GM23338 (cell line): ENCODE measurements at regions not wholly inside any gene's neighbourhood (a gene's known extent, or its start where the extent isn't known, plus 50 kb on each side); places are given as distances from the start of the nearest gene placed in this dataset.

ENCODE experiments used
- CREB1 ChIP-seq: fragments of 250-450 bp; sonication (Bioruptor Pico); IDR thresholded peaks from 2 replicates; pipeline ENCODE4 v1.5.0; 2020; ENCODE audit warnings: low read depth, mild to moderate bottlenecking, moderate library complexity
- EZH2 ChIP-seq: fragments of 200-600 bp; sonication (generic); IDR thresholded peaks from one replicate; pipeline ENCODE4 v1.8.0; 2017; ENCODE audit warnings: antibody characterized with exemption, mild to moderate bottlenecking, low read depth; ENCODE audit not compliant: unreplicated experiment
- EZH2phosphoT487 ChIP-seq: fragments of 200-600 bp; sonication (generic); IDR thresholded peaks from one replicate; pipeline ENCODE4 v1.8.1; 2018; ENCODE audit warnings: antibody characterized with exemption; ENCODE audit not compliant: unreplicated experiment
- JUNB ChIP-seq: IDR thresholded peaks from one replicate; pipeline ENCODE4 v1.6.1; 2016; ENCODE audit warnings: antibody characterized with exemption; ENCODE audit not compliant: unreplicated experiment
- NANOG ChIP-seq: IDR thresholded peaks from 2 replicates; pipeline ENCODE4 v1.6.1; 2016; ENCODE audit warnings: antibody characterized with exemption, borderline replicate concordance
- POLR2AphosphoS5 ChIP-seq: IDR thresholded peaks from 2 replicates; pipeline ENCODE4 v1.6.1; 2016; ENCODE audit warnings: antibody characterized with exemption, low read depth
- STAT1 ChIP-seq: IDR thresholded peaks from one replicate; pipeline ENCODE4 v1.6.1; 2016; ENCODE audit warnings: antibody characterized with exemption; ENCODE audit not compliant: unreplicated experiment
- ZNF114 ChIP-seq: fragments of 250-450 bp; sonication (Bioruptor Pico); IDR thresholded peaks from 2 replicates; pipeline ENCODE4 v1.5.0; 2020; ENCODE audit warnings: mild to moderate bottlenecking, moderate library complexity
- ZNF331 ChIP-seq: fragments of 250-450 bp; sonication (Bioruptor Pico); IDR thresholded peaks from 2 replicates; pipeline ENCODE4 v1.5.0; 2020; ENCODE audit warnings: low read depth, mild to moderate bottlenecking, moderate library complexity
- TF ChIP-seq, protein P1 (sequence below), 2 experiments: fragments of 200-600 bp in 1 of 2; sonication (generic) in 1 of 2; conservative IDR thresholded peaks; 2 replicates each; pipeline versions ENCODE4 v1.5.1 to v1.6.1; 2016 to 2017; ENCODE audit warnings: antibody characterized with exemption in 2 of 2, low read depth in 2 of 2, mild to moderate bottlenecking in 2 of 2, moderate library complexity in 1 of 2
- TF ChIP-seq, protein P2 (sequence below): IDR thresholded peaks from one replicate; pipeline ENCODE4 v1.6.1; 2018; ENCODE audit warnings: antibody characterized with exemption; ENCODE audit not compliant: unreplicated experiment
- TF ChIP-seq, protein P3 (sequence below): IDR thresholded peaks from 2 replicates; pipeline ENCODE4 v1.6.1; 2016; ENCODE audit warnings: antibody characterized with exemption
- TF ChIP-seq, protein P4 (sequence below): fragments of 250-450 bp; sonication (Bioruptor Pico); IDR thresholded peaks from 2 replicates; pipeline ENCODE4 v1.5.0; 2020; ENCODE audit warnings: mild to moderate bottlenecking, moderate library complexity

DNA sequence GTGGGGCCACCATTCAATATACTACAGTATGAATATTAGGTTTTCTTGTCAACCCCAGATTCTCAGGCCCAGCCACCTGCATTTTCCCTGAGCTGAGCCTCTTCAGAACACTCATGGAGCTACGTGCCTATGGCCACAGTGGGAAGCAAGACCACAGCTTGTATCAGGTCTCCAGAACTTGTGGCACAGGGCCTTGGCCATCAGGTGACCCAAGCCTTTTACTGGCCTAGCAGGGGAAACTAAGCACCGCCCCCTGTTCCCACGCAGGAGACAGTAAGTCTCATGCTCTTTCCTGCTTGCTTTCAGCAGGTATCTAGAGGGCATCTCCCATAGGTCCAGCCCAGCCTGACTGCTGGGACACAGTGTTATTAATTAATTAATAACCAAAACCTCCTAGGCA is 138.4 kb upstream of the MAMLD1 start:
- TF ChIP-seq, protein P1, sequence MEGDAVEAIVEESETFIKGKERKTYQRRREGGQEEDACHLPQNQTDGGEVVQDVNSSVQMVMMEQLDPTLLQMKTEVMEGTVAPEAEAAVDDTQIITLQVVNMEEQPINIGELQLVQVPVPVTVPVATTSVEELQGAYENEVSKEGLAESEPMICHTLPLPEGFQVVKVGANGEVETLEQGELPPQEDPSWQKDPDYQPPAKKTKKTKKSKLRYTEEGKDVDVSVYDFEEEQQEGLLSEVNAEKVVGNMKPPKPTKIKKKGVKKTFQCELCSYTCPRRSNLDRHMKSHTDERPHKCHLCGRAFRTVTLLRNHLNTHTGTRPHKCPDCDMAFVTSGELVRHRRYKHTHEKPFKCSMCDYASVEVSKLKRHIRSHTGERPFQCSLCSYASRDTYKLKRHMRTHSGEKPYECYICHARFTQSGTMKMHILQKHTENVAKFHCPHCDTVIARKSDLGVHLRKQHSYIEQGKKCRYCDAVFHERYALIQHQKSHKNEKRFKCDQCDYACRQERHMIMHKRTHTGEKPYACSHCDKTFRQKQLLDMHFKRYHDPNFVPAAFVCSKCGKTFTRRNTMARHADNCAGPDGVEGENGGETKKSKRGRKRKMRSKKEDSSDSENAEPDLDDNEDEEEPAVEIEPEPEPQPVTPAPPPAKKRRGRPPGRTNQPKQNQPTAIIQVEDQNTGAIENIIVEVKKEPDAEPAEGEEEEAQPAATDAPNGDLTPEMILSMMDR (conservative IDR thresholded peaks at IDR 0.05; ENCODE audit: low read depth in 2 of 2) = no peak
- TF ChIP-seq, protein P2, sequence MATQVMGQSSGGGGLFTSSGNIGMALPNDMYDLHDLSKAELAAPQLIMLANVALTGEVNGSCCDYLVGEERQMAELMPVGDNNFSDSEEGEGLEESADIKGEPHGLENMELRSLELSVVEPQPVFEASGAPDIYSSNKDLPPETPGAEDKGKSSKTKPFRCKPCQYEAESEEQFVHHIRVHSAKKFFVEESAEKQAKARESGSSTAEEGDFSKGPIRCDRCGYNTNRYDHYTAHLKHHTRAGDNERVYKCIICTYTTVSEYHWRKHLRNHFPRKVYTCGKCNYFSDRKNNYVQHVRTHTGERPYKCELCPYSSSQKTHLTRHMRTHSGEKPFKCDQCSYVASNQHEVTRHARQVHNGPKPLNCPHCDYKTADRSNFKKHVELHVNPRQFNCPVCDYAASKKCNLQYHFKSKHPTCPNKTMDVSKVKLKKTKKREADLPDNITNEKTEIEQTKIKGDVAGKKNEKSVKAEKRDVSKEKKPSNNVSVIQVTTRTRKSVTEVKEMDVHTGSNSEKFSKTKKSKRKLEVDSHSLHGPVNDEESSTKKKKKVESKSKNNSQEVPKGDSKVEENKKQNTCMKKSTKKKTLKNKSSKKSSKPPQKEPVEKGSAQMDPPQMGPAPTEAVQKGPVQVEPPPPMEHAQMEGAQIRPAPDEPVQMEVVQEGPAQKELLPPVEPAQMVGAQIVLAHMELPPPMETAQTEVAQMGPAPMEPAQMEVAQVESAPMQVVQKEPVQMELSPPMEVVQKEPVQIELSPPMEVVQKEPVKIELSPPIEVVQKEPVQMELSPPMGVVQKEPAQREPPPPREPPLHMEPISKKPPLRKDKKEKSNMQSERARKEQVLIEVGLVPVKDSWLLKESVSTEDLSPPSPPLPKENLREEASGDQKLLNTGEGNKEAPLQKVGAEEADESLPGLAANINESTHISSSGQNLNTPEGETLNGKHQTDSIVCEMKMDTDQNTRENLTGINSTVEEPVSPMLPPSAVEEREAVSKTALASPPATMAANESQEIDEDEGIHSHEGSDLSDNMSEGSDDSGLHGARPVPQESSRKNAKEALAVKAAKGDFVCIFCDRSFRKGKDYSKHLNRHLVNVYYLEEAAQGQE = no peak
- TF ChIP-seq CREB1 (CRISPR knock-in tag) = no peak
- TF ChIP-seq, protein P3, sequence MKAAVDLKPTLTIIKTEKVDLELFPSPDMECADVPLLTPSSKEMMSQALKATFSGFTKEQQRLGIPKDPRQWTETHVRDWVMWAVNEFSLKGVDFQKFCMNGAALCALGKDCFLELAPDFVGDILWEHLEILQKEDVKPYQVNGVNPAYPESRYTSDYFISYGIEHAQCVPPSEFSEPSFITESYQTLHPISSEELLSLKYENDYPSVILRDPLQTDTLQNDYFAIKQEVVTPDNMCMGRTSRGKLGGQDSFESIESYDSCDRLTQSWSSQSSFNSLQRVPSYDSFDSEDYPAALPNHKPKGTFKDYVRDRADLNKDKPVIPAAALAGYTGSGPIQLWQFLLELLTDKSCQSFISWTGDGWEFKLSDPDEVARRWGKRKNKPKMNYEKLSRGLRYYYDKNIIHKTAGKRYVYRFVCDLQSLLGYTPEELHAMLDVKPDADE = no peak
- TF ChIP-seq JUNB = no peak
- TF ChIP-seq EZH2phosphoT487 = no peak
- TF ChIP-seq EZH2 = no peak
- no peak for TF ChIP-seq POLR2AphosphoS5
- TF ChIP-seq ZNF331 = no peak
- TF ChIP-seq NANOG = no peak
- no peak for TF ChIP-seq ZNF114
- no peak for TF ChIP-seq STAT1
- TF ChIP-seq, protein P4, sequence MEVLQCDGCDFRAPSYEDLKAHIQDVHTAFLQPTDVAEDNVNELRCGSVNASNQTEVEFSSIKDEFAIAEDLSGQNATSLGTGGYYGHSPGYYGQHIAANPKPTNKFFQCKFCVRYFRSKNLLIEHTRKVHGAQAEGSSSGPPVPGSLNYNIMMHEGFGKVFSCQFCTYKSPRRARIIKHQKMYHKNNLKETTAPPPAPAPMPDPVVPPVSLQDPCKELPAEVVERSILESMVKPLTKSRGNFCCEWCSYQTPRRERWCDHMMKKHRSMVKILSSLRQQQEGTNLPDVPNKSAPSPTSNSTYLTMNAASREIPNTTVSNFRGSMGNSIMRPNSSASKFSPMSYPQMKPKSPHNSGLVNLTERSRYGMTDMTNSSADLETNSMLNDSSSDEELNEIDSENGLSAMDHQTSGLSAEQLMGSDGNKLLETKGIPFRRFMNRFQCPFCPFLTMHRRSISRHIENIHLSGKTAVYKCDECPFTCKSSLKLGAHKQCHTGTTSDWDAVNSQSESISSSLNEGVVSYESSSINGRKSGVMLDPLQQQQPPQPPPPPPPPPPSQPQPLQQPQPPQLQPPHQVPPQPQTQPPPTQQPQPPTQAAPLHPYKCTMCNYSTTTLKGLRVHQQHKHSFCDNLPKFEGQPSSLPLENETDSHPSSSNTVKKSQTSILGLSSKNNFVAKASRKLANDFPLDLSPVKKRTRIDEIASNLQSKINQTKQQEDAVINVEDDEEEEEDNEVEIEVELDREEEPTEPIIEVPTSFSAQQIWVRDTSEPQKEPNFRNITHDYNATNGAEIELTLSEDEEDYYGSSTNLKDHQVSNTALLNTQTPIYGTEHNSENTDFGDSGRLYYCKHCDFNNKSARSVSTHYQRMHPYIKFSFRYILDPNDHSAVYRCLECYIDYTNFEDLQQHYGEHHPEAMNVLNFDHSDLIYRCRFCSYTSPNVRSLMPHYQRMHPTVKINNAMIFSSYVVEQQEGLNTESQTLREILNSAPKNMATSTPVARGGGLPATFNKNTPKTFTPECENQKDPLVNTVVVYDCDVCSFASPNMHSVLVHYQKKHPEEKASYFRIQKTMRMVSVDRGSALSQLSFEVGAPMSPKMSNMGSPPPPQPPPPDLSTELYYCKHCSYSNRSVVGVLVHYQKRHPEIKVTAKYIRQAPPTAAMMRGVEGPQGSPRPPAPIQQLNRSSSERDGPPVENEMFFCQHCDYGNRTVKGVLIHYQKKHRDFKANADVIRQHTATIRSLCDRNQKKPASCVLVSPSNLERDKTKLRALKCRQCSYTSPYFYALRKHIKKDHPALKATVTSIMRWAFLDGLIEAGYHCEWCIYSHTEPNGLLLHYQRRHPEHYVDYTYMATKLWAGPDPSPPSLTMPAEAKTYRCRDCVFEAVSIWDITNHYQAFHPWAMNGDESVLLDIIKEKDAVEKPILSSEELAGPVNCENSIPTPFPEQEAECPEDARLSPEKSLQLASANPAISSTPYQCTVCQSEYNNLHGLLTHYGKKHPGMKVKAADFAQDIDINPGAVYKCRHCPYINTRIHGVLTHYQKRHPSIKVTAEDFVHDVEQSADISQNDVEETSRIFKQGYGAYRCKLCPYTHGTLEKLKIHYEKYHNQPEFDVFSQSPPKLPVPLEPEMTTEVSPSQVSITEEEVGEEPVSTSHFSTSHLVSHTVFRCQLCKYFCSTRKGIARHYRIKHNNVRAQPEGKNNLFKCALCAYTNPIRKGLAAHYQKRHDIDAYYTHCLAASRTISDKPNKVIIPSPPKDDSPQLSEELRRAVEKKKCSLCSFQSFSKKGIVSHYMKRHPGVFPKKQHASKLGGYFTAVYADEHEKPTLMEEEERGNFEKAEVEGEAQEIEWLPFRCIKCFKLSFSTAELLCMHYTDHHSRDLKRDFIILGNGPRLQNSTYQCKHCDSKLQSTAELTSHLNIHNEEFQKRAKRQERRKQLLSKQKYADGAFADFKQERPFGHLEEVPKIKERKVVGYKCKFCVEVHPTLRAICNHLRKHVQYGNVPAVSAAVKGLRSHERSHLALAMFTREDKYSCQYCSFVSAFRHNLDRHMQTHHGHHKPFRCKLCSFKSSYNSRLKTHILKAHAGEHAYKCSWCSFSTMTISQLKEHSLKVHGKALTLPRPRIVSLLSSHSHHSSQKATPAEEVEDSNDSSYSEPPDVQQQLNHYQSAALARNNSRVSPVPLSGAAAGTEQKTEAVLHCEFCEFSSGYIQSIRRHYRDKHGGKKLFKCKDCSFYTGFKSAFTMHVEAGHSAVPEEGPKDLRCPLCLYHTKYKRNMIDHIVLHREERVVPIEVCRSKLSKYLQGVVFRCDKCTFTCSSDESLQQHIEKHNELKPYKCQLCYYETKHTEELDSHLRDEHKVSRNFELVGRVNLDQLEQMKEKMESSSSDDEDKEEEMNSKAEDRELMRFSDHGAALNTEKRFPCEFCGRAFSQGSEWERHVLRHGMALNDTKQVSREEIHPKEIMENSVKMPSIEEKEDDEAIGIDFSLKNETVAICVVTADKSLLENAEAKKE (CRISPR knock-in tag) = no peak
